Aorta (tissue), 5 donors: ENCODE measurements at regions not wholly inside any gene's neighbourhood (a gene's known extent, or its start where the extent isn't known, plus 50 kb on each side); places are given as distances from the start of the nearest gene placed in this dataset.

Experiments used
- ATAC-seq: fragments of 200-7000 bp; cut with Tn5 transposase; one replicate; pipeline ENCODE4 v1.9.1; 2022; ENCODE audit warnings: moderate library complexity; ENCODE audit not compliant: low FRiP score
- DNase-seq, 2 donors: peaks; one replicate each; pipeline ENCODE4 v3.0.0-alpha.2; 2020
- H3K27ac ChIP-seq, 2 donors: one replicate each; pipeline ENCODE4 v1.5.1; 2013; ENCODE audit warnings: low read length in 2 of 2, mild to moderate bottlenecking in 2 of 2, moderate library complexity in 2 of 2, control low read depth in 1 of 2, inconsistent platforms in 1 of 2, low read depth in 1 of 2
- H3K27me3 ChIP-seq, 2 donors: one replicate each; pipeline ENCODE4 v1.6.1; 2013; ENCODE audit warnings: control low read depth in 1 of 2, low read length in 1 of 2, mild to moderate bottlenecking in 1 of 2, moderate library complexity in 1 of 2; ENCODE audit not compliant: insufficient read depth in 2 of 2, control insufficient read depth in 1 of 2
- H3K36me3 ChIP-seq, 2 donors: one replicate each; pipeline ENCODE4 v1.6.1; 2013; ENCODE audit warnings: control low read depth in 1 of 2, low read length in 1 of 2, mild to moderate bottlenecking in 1 of 2; ENCODE audit not compliant: insufficient read depth in 2 of 2, control insufficient read depth in 1 of 2
- H3K4me1 ChIP-seq, 2 donors: one replicate each; pipeline ENCODE4 v1.6.1; 2013; ENCODE audit warnings: low read length in 2 of 2, control low read depth in 1 of 2, mild to moderate bottlenecking in 1 of 2, moderate library complexity in 1 of 2; ENCODE audit not compliant: insufficient read depth in 2 of 2, control insufficient read depth in 1 of 2
- H3K4me3 ChIP-seq, 2 donors: one replicate each; pipeline ENCODE4 v1.5.1; 2013; ENCODE audit warnings: low read length in 2 of 2, control low read depth in 1 of 2, mild to moderate bottlenecking in 1 of 2
- H3K9me3 ChIP-seq: one replicate; pipeline ENCODE4 v1.6.1; 2013; ENCODE audit warnings: mild to moderate bottlenecking, low read length; ENCODE audit not compliant: control insufficient read depth
- WGBS, 2 donors: extraction: QIAGEN DNeasy Blood & Tissue Kit; methylation state at CpG; one replicate each; pipeline ENCODE4 v1.1.7; 2013; 5-methylcytosine and 5-hydroxymethylcytosine counted together
- intact Hi-C, 2 donors: fragments of 100-400 bp; cut with DNase I; formaldehyde crosslinking; loops; one replicate each; pipeline versions ENCODE4 v1.14.2 to v1.15.0; 2022
- donor health status: healthy with polysubstance abuse.
- donor health status: Bipolar disorder and iron deficiency.
- donor health status: DM: no; HTN: no; CAD: no.
- donor health status: DM: no; HTN: no; CAD: no.
- donor health status: DM: yes; HTN: yes; CAD: no.

- Histone ChIP-seq H3K9me3 (no peaks in the 10 kb centered on the region), H3K4me1 (no peaks in the 10 kb centered on the region), H3K27me3 (no peaks in the 10 kb centered on the region), H3K27ac (no peak overlapping the region), H3K4me3 (no peak overlapping the region), H3K36me3 (no peaks in the 10 kb centered on the region)
- WGBS, 2 donors = 59 to 71% methylated on average over 6 of the region's 6 CpGs
- DNase-seq (no peak), ATAC-seq (no peak)
- intact Hi-C loops = no loop called here
Measured at GRCh38 chr13:106802917-106803316, 235.0 kb upstream of the ARGLU1 start.

GRCh38 chr13:106799781-106800335 is 231.9 kb upstream of the ARGLU1 start:
- Histone ChIP-seq H3K9me3 (no peaks in the 10 kb centered on the region), H3K4me3 (no peak overlapping the region), H3K36me3 (no peaks in the 10 kb centered on the region), H3K4me1 (no peaks in the 10 kb centered on the region), H3K27ac (no peak overlapping the region), H3K27me3 (no peaks in the 10 kb centered on the region)
- no peak for ATAC-seq
- intact Hi-C loops = no loop called here
- no peak for DNase-seq
- 89 to 90% methylated on average over 10 of the region's 10 CpGs for WGBS, 2 donors

GRCh38 chr13:106797081-106797640 is 229.2 kb upstream of the ARGLU1 start:
- Histone ChIP-seq H3K27me3 (no peaks in the 10 kb centered on the region), H3K27ac (no peak overlapping the region), H3K4me3 (no peak overlapping the region), H3K9me3 (no peaks in the 10 kb centered on the region), H3K36me3 (no peaks in the 10 kb centered on the region), H3K4me1 (peaks cover 0 to 1% of the 10 kb centered on the region in 2 donors)
- no peak for DNase-seq
- no peak for ATAC-seq
- intact Hi-C loops = no loop called here
- 96 to 97% methylated on average over 9 of the region's 9 CpGs for WGBS, 2 donors

- H3K4me3 ChIP-seq = no peak overlapping the region
- WGBS, 2 donors = 77 to 87% methylated on average over 16 of the region's 16 CpGs
Measured at GRCh38 chr13:106796280-106797047, 228.5 kb upstream of the ARGLU1 start.

GRCh38 chr13:106795847-106796246 is 227.9 kb upstream of the ARGLU1 start:
- Histone ChIP-seq H3K27me3 (no peaks in the 10 kb centered on the region), H3K9me3 (no peaks in the 10 kb centered on the region), H3K4me1 (peaks cover 0 to 1% of the 10 kb centered on the region in 2 donors), H3K27ac (no peak overlapping the region), H3K36me3 (no peaks in the 10 kb centered on the region), H3K4me3 (no peak overlapping the region)
- intact Hi-C loops = no loop called here
- ATAC-seq (no peak), DNase-seq (no peak)
- 73 to 88% methylated on average over 9 of the region's 9 CpGs for WGBS, 2 donors

More at GRCh38 chr13:106796280-106797047, 228.5 kb upstream of the ARGLU1 start:
- intact Hi-C loops = no loop called here
- ATAC-seq (no peak), DNase-seq (no peak)
- Histone ChIP-seq H3K27ac (no peak overlapping the region), H3K9me3 (no peaks in the 10 kb centered on the region), H3K27me3 (no peaks in the 10 kb centered on the region), H3K36me3 (no peaks in the 10 kb centered on the region), H3K4me1 (peaks cover 0 to 1% of the 10 kb centered on the region in 2 donors)

- Histone ChIP-seq H3K27me3 (no peaks in the 10 kb centered on the region), H3K4me1 (peaks cover 0 to 1% of the 10 kb centered on the region in 2 donors), H3K9me3 (no peaks in the 10 kb centered on the region), H3K4me3 (no peak overlapping the region), H3K27ac (no peak overlapping the region), H3K36me3 (no peaks in the 10 kb centered on the region)
- intact Hi-C loops = no loop called here
- ATAC-seq = no peak
- no peak for DNase-seq
- WGBS, 2 donors = 13 to 29% methylated on average over 4 of the region's 4 CpGs
Measured at GRCh38 chr13:106794117-106794516, 226.2 kb upstream of the ARGLU1 start.

- DNase-seq (no peak), ATAC-seq (no peak)
- H3K27me3 ChIP-seq = no peaks in the 10 kb centered on the region
- H3K27ac ChIP-seq = no peak overlapping the region
- H3K4me3 ChIP-seq = no peak overlapping the region
- peaks cover 0 to 1% of the 10 kb centered on the region in 2 donors for H3K4me1 ChIP-seq
- intact Hi-C loops = no loop called here
- no peaks in the 10 kb centered on the region for H3K9me3 ChIP-seq
- H3K36me3 ChIP-seq = no peaks in the 10 kb centered on the region
Measured at GRCh38 chr13:106789911-106790310, 222.0 kb upstream of the ARGLU1 start.

- Histone ChIP-seq H3K9me3 (no peaks in the 10 kb centered on the region), H3K27ac (no peak overlapping the region), H3K27me3 (no peaks in the 10 kb centered on the region), H3K4me1 (no peaks in the 10 kb centered on the region), H3K36me3 (no peaks in the 10 kb centered on the region), H3K4me3 (no peak overlapping the region)
- ATAC-seq = no peak
- WGBS, 2 donors = 37 to 63% methylated on average over 5 of the region's 5 CpGs
- no peak for DNase-seq
- intact Hi-C loops = no loop called here
Measured at GRCh38 chr13:106786006-106786563, 218.1 kb upstream of the ARGLU1 start.

- ATAC-seq (no peak), DNase-seq (no peak)
- intact Hi-C loops = no loop called here
- Histone ChIP-seq H3K27ac (no peak overlapping the region), H3K27me3 (no peaks in the 10 kb centered on the region), H3K4me1 (no peaks in the 10 kb centered on the region), H3K4me3 (no peak overlapping the region), H3K36me3 (no peaks in the 10 kb centered on the region), H3K9me3 (no peaks in the 10 kb centered on the region)
- WGBS, 2 donors = 96 to 97% methylated on average over 1 of the region's 1 CpG
Measured at GRCh38 chr13:106774621-106775020, 206.7 kb upstream of the ARGLU1 start.
